ENCODE measurements at regions not wholly inside any gene's neighbourhood (a gene's known extent, or its start where the extent isn't known, plus 50 kb on each side); places are given as distances from the start of the nearest gene placed in this dataset.

GRCh38 chr5:99320436-99320835 lies 391.6 kb upstream of the CHD1 start:
- TF ChIP-seq EP300 (IDR thresholded peaks at IDR 0.05; ENCODE audit: borderline replicate concordance in 1 of 2, low read depth in 1 of 2, low read length in 1 of 2) (no peak), RCOR1 (IDR thresholded peaks at IDR 0.05; ENCODE audit: low read length) (no peak)

Data from SK-N-SH (cell line).